Sigmoid colon (tissue), 4 donors: ENCODE measurements at regions not wholly inside any gene's neighbourhood (a gene's known extent, or its start where the extent isn't known, plus 50 kb on each side); places are given as distances from the start of the nearest gene placed in this dataset.

Source experiments
- CTCF ChIP-seq, 4 experiments: fragments of 450-650 bp in 3 of 4; fragments of 200-600 bp in 1 of 4; IDR thresholded peaks; one replicate each; pipeline ENCODE4 v1.5.1; 2016 to 2019; ENCODE audit warnings: antibody characterized with exemption in 4 of 4, mild to moderate bottlenecking in 3 of 4, moderate library complexity in 2 of 4
- POLR2A ChIP-seq, 2 donors: fragments of 450-650 bp; IDR thresholded peaks; one replicate each; pipeline ENCODE4 v1.6.1; 2016; ENCODE audit warnings: antibody characterized with exemption in 2 of 2, mild to moderate bottlenecking in 2 of 2, moderate library complexity in 2 of 2
- POLR2AphosphoS5 ChIP-seq, 4 donors: sonication (generic); formaldehyde crosslinking; IDR thresholded peaks; one replicate each; pipeline ENCODE4 v1.6.1; 2017; ENCODE audit warnings: antibody characterized with exemption in 4 of 4

GRCh38 chr11:112396076-112396475, 135.4 kb upstream of the PLET1 start:
- TF ChIP-seq CTCF (IDR thresholded peaks at IDR 0.05): no peak
- TF ChIP-seq POLR2AphosphoS5 (IDR thresholded peaks at IDR 0.05): no peak
- TF ChIP-seq POLR2A (IDR thresholded peaks at IDR 0.05): no peak
